Peyer's patch (tissue), 4 donors: ENCODE measurements at regions not wholly inside any gene's neighbourhood (a gene's known extent, or its start where the extent isn't known, plus 50 kb on each side); places are given as distances from the start of the nearest gene placed in this dataset.

Source experiments
- CTCF ChIP-seq, 6 experiments: fragments of 450-650 bp in 4 of 6; fragments of 200-600 bp in 2 of 6; sonication (generic) in 1 of 6; IDR thresholded peaks; one replicate each; pipeline ENCODE4 v1.5.1; 2017 to 2019; ENCODE audit warnings: antibody characterized with exemption in 6 of 6, mild to moderate bottlenecking in 3 of 6, moderate library complexity in 1 of 6
- POLR2A ChIP-seq, 2 donors: fragments of 450-650 bp; IDR thresholded peaks; one replicate each; pipeline ENCODE4 v1.5.1; 2017; ENCODE audit warnings: antibody characterized with exemption in 2 of 2, mild to moderate bottlenecking in 2 of 2, moderate library complexity in 2 of 2

GRCh38 chr4:158327525-158327924 lies 117.2 kb downstream of the TMEM144 start:
- TF ChIP-seq POLR2A (IDR thresholded peaks at IDR 0.05) (no peak), CTCF (IDR thresholded peaks at IDR 0.05) (no peak)
